ENCODE measurements at regions not wholly inside any gene's neighbourhood (a gene's known extent, or its start where the extent isn't known, plus 50 kb on each side); places are given as distances from the start of the nearest gene placed in this dataset.

- TF ChIP-seq, protein P1, sequence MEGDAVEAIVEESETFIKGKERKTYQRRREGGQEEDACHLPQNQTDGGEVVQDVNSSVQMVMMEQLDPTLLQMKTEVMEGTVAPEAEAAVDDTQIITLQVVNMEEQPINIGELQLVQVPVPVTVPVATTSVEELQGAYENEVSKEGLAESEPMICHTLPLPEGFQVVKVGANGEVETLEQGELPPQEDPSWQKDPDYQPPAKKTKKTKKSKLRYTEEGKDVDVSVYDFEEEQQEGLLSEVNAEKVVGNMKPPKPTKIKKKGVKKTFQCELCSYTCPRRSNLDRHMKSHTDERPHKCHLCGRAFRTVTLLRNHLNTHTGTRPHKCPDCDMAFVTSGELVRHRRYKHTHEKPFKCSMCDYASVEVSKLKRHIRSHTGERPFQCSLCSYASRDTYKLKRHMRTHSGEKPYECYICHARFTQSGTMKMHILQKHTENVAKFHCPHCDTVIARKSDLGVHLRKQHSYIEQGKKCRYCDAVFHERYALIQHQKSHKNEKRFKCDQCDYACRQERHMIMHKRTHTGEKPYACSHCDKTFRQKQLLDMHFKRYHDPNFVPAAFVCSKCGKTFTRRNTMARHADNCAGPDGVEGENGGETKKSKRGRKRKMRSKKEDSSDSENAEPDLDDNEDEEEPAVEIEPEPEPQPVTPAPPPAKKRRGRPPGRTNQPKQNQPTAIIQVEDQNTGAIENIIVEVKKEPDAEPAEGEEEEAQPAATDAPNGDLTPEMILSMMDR (conservative IDR thresholded peaks at IDR 0.05; ENCODE audit: low read depth, low read length): no peak
- TF ChIP-seq EZH2phosphoT487 (IDR thresholded peaks at IDR 0.05; ENCODE audit: borderline replicate concordance, low read length): no peak
- no peak for TF ChIP-seq EZH2 (IDR thresholded peaks at IDR 0.05; ENCODE audit: low read length, unreplicated experiment)
Observed at GRCh38 chr21:15401331-15401730, 328.5 kb upstream of the USP25 start.

Measured in PC-3 (cell line).